H1 (cell line): ENCODE measurements at regions not wholly inside any gene's neighbourhood (a gene's known extent, or its start where the extent isn't known, plus 50 kb on each side); places are given as distances from the start of the nearest gene placed in this dataset.

Source experiments
- CTCF ChIA-PET: fragments of 300-600 bp; sonication (Branson Sonifier 250); formaldehyde crosslinking; loops from one replicate; lab custom pipeline; 2021; ENCODE audit not compliant: partially characterized antibody; lab: Charles Lee
- POLR2A ChIA-PET: fragments of 300-600 bp; sonication (Branson Sonifier 250); formaldehyde crosslinking; loops from one replicate; lab custom pipeline; 2021; ENCODE audit warnings: inconsistent platforms; ENCODE audit not compliant: partially characterized antibody; lab: Charles Lee
- DNase-seq, 2 experiments: peaks; one replicate each; pipeline versions ENCODE4 v3.0.0 to v3.0.0-alpha.2; 2010 to 2022; ENCODE audit warnings: low spot score in 2 of 2, low read depth in 1 of 2, mixed read lengths in 1 of 2
- FAIRE-seq: peaks from 2 replicates; lab custom pipeline; 2011; peaks lifted over from hg19 to GRCh38; lab: Jason Lieb, UNC
- H2AFZ ChIP-seq: 2 replicates; pipeline ENCODE4 v1.8.1; 2012; ENCODE audit warnings: low read length, inconsistent platforms
- H2AK5ac ChIP-seq: 2 replicates; pipeline ENCODE4 v1.6.1; 2013; ENCODE audit warnings: low read depth, low read length
- H2BK120ac ChIP-seq: replicated peaks from 2 replicates; pipeline ENCODE3; 2013; ENCODE audit warnings: low read depth, low read length, inconsistent platforms
- H2BK12ac ChIP-seq: 2 replicates; pipeline ENCODE4 v1.6.1; 2013; ENCODE audit warnings: low read depth, low read length
- H2BK15ac ChIP-seq: 2 replicates; pipeline ENCODE4 v1.6.1; 2013; ENCODE audit warnings: low read length
- H2BK20ac ChIP-seq: 2 replicates; pipeline ENCODE4 v1.6.1; 2013; ENCODE audit warnings: low read length
- H2BK5ac ChIP-seq: 2 replicates; pipeline ENCODE4 v1.6.1; 2013; ENCODE audit warnings: low read depth, low read length
- H3K14ac ChIP-seq: 2 replicates; pipeline ENCODE4 v1.6.1; 2013; ENCODE audit warnings: inconsistent platforms; ENCODE audit not compliant: insufficient read length
- H3K18ac ChIP-seq: 2 replicates; pipeline ENCODE4 v1.6.1; 2013; ENCODE audit warnings: low read length; ENCODE audit errors: extremely low read depth
- H3K23ac ChIP-seq: 2 replicates; pipeline ENCODE4 v1.6.1; 2013; ENCODE audit warnings: inconsistent platforms; ENCODE audit not compliant: insufficient read length
- H3K23me2 ChIP-seq: 2 replicates; pipeline ENCODE4 v1.6.1; 2013; ENCODE audit warnings: low read depth, low read length
- H3K27ac ChIP-seq: 2 replicates; pipeline ENCODE4 v1.6.1; 2011; ENCODE audit warnings: low read depth, low read length, inconsistent platforms
- H3K27me3 ChIP-seq, 4 experiments: replicated peaks in 1 of 4; 1 replicate in 1 of 4; 2 replicates in 3 of 4; pipeline versions ENCODE4 v1.6.1 to v1.8.1; 2011 to 2013; ENCODE audit warnings: low read length in 3 of 4, mild to moderate bottlenecking in 3 of 4, inconsistent platforms in 2 of 4, mixed read lengths in 2 of 4, moderate library complexity in 1 of 4; ENCODE audit not compliant: control insufficient read depth in 3 of 4, insufficient read depth in 3 of 4; ENCODE audit errors: extremely low read depth in 1 of 4
- H3K36me3 ChIP-seq, 4 experiments: 2 replicates each; pipeline versions ENCODE4 v1.6.1 to v1.8.1; 2011 to 2013; ENCODE audit warnings: mild to moderate bottlenecking in 4 of 4, low read length in 3 of 4, moderate library complexity in 2 of 4, control low read depth in 1 of 4, inconsistent platforms in 1 of 4; ENCODE audit not compliant: insufficient read depth in 4 of 4, control insufficient read depth in 2 of 4
- H3K4ac ChIP-seq: replicated peaks from 2 replicates; pipeline ENCODE3; 2013; ENCODE audit warnings: low read length, low read depth, mixed read lengths, inconsistent platforms; ENCODE audit not compliant: insufficient read length
- H3K4me1 ChIP-seq, 4 experiments: replicated peaks in 1 of 4; 1 replicate in 1 of 4; 2 replicates in 3 of 4; pipeline versions ENCODE4 v1.6.1 to v1.8.1; 2011 to 2013; ENCODE audit warnings: low read length in 3 of 4, inconsistent platforms in 2 of 4, mixed read lengths in 1 of 4; ENCODE audit not compliant: insufficient read depth in 4 of 4, control insufficient read depth in 3 of 4
- H3K4me2 ChIP-seq, 2 experiments: 2 replicates each; pipeline versions ENCODE4 v1.6.1 to v1.8.1; 2011 to 2013; ENCODE audit warnings: low read depth in 2 of 2, low read length in 2 of 2, control low read depth in 1 of 2, inconsistent platforms in 1 of 2, mild to moderate bottlenecking in 1 of 2; ENCODE audit not compliant: insufficient read depth in 1 of 2
- H3K4me3 ChIP-seq, 4 experiments: fragments of 200-600, 300-600 bp in 1 of 4; sonication (generic), shearing (Covaris generic), sonication (Bioruptor Twin) in 1 of 4; 2 replicates each; pipeline versions ENCODE4 v1.5.1 to v1.8.1; 2011 to 2016; ENCODE audit warnings: low read length in 4 of 4, low read depth in 3 of 4, control low read depth in 2 of 4, inconsistent platforms in 2 of 4, mild to moderate bottlenecking in 2 of 4, mixed read lengths in 1 of 4, moderate library complexity in 1 of 4; ENCODE audit not compliant: insufficient read depth in 2 of 4; ENCODE audit errors: extremely low read depth in 1 of 4
- H3K56ac ChIP-seq: replicated peaks from 2 replicates; pipeline ENCODE3; 2013; ENCODE audit warnings: low read depth, mild to moderate bottlenecking, mixed read lengths, low read length, inconsistent platforms; ENCODE audit not compliant: insufficient read length
- H3K79me1 ChIP-seq: 2 replicates; pipeline ENCODE4 v1.6.1; 2013; ENCODE audit warnings: low read depth, low read length, control low read depth
- H3K79me2 ChIP-seq, 2 experiments: 2 replicates each; pipeline versions ENCODE4 v1.6.1 to v1.8.1; 2012 to 2013; ENCODE audit warnings: low read length in 2 of 2, mild to moderate bottlenecking in 2 of 2, inconsistent platforms in 1 of 2; ENCODE audit not compliant: insufficient read depth in 2 of 2, control insufficient read depth in 1 of 2
- H3K9ac ChIP-seq, 4 experiments: replicated peaks in 1 of 4; 1 replicate in 1 of 4; 2 replicates in 3 of 4; pipeline versions ENCODE4 v1.6.1 to v1.8.1; 2011 to 2013; ENCODE audit warnings: low read depth in 3 of 4, low read length in 3 of 4, control low read depth in 2 of 4, mild to moderate bottlenecking in 2 of 4, moderate library complexity in 2 of 4, inconsistent platforms in 1 of 4; ENCODE audit errors: extremely low read depth in 1 of 4
- H3K9me3 ChIP-seq, 2 experiments: 2 replicates each; pipeline versions ENCODE4 v1.6.1 to v1.8.1; 2012 to 2013; ENCODE audit warnings: mild to moderate bottlenecking in 2 of 2, moderate library complexity in 2 of 2, control low read depth in 1 of 2, inconsistent platforms in 1 of 2, low read depth in 1 of 2, low read length in 1 of 2, mixed read lengths in 1 of 2; ENCODE audit not compliant: insufficient read depth in 2 of 2
- H4K20me1 ChIP-seq, 2 experiments: replicated peaks in 1 of 2; 2 replicates each; pipeline versions ENCODE3 to v1.8.1; 2011 to 2013; ENCODE audit warnings: inconsistent platforms in 2 of 2, low read length in 2 of 2, mild to moderate bottlenecking in 1 of 2; ENCODE audit not compliant: insufficient read depth in 2 of 2, control insufficient read depth in 1 of 2
- H4K5ac ChIP-seq: 2 replicates; pipeline ENCODE4 v1.6.1; 2013; ENCODE audit warnings: low read length, low read depth, mixed read lengths, inconsistent platforms; ENCODE audit not compliant: insufficient read length
- H4K8ac ChIP-seq: 2 replicates; pipeline ENCODE4 v1.8.0; 2013; ENCODE audit warnings: mild to moderate bottlenecking, moderate library complexity, low read length, inconsistent platforms; ENCODE audit not compliant: insufficient read depth; ENCODE audit errors: extremely low read depth
- H4K91ac ChIP-seq: replicated peaks from 2 replicates; pipeline ENCODE3; 2013; ENCODE audit warnings: low read length, mixed read lengths, inconsistent platforms; ENCODE audit not compliant: insufficient read length
- ATF2 ChIP-seq: IDR thresholded peaks from 2 replicates; pipeline ENCODE4 v1.6.1; 2012; ENCODE audit warnings: low read length, inconsistent platforms
- BACH1 ChIP-seq: IDR thresholded peaks from 2 replicates; pipeline ENCODE4 v1.6.1; 2012; ENCODE audit warnings: low read length, improper control_type of control experiment
- BCL11A ChIP-seq, 2 experiments: IDR thresholded peaks; one replicate each; pipeline ENCODE4 v1.6.1; 2011; ENCODE audit warnings: low read depth in 2 of 2, low read length in 2 of 2, mild to moderate bottlenecking in 2 of 2
- CEBPB ChIP-seq: IDR thresholded peaks from 2 replicates; pipeline ENCODE4 v1.6.1; 2012; ENCODE audit warnings: low read depth, low read length
- GABPA ChIP-seq: IDR thresholded peaks from 2 replicates; pipeline ENCODE4 v1.6.1; 2011; ENCODE audit warnings: mild to moderate bottlenecking, low read length, moderate library complexity, borderline replicate concordance; ENCODE audit not compliant: insufficient read depth
- HDAC2 ChIP-seq, 2 experiments: fragments of 300-600 bp in 1 of 2; sonication (generic) in 1 of 2; IDR thresholded peaks; 2 replicates each; pipeline ENCODE4 v1.6.1; 2011 to 2012; ENCODE audit warnings: low read depth in 2 of 2, low read length in 2 of 2, mild to moderate bottlenecking in 2 of 2, moderate library complexity in 2 of 2, borderline replicate concordance in 1 of 2, inconsistent platforms in 1 of 2
- HDAC6 ChIP-seq: IDR thresholded peaks from one replicate; pipeline ENCODE4 v1.7.1; 2012; ENCODE audit warnings: low read depth, mild to moderate bottlenecking, inconsistent platforms, low read length, moderate library complexity
- KDM5A ChIP-seq: fragments of 200-600 bp; IDR thresholded peaks from 2 replicates; pipeline ENCODE4 v1.7.1; 2012; ENCODE audit warnings: mild to moderate bottlenecking, low read length, inconsistent platforms, mixed read lengths
- NRF1 ChIP-seq: IDR thresholded peaks from 2 replicates; pipeline ENCODE4 v1.6.1; 2011; ENCODE audit warnings: mild to moderate bottlenecking, low read depth, low read length, improper control_type of control experiment
- RFX5 ChIP-seq: IDR thresholded peaks from 2 replicates; pipeline ENCODE4 v1.6.1; 2011; ENCODE audit warnings: low read depth, low read length, improper control_type of control experiment, borderline replicate concordance
- TAF1 ChIP-seq: IDR thresholded peaks from 2 replicates; pipeline ENCODE4 v1.6.1; 2011; ENCODE audit warnings: mild to moderate bottlenecking, low read depth, low read length
- USF2 ChIP-seq: IDR thresholded peaks from 2 replicates; pipeline ENCODE4 v1.6.1; 2011; ENCODE audit warnings: low read length, improper control_type of control experiment
- WGBS, 2 experiments: shearing (Covaris generic) in 1 of 2; methylation state at CpG; one replicate each; pipeline versions ENCODE4 v1.1.6 to v1.1.7; 2013 to 2015; ENCODE audit warnings: low lambda C conversion rate in 2 of 2, mixed read lengths in 2 of 2, inconsistent platforms in 1 of 2, low coverage in 1 of 2, missing lambda C conversion rate in 1 of 2; ENCODE audit not compliant: insufficient replicate concordance in 2 of 2, insufficient coverage in 1 of 2, insufficient read length in 1 of 2; ENCODE audit errors: extremely low coverage in 1 of 2, missing lambda C conversion rate in 1 of 2; 5-methylcytosine and 5-hydroxymethylcytosine counted together

GRCh38 chr18:78458356-78458755 is 521.3 kb upstream of the SALL3 start:
- no peak overlapping the region for H3K18ac ChIP-seq
- no peak overlapping the region for H3K14ac ChIP-seq
- no peak overlapping the region for H3K4me2 ChIP-seq
- POLR2A ChIA-PET, result no interaction called here
- no peak overlapping the region for H3K9ac ChIP-seq
- H3K79me2 ChIP-seq, result no peaks in the 10 kb centered on the region
- H2AFZ ChIP-seq, result no peak overlapping the region
- no peak for FAIRE-seq
- H3K56ac ChIP-seq, result no peak overlapping the region
- no peaks in the 10 kb centered on the region for H4K20me1 ChIP-seq
- H4K8ac ChIP-seq, result no peak overlapping the region
- H3K79me1 ChIP-seq, result no peaks in the 10 kb centered on the region
- no peak overlapping the region for H3K4ac ChIP-seq
- H3K4me1 ChIP-seq, result no peaks in the 10 kb centered on the region; a peak in 1 of 7 replicates
- no peaks in the 10 kb centered on the region for H3K9me3 ChIP-seq
- DNase-seq, result no peak
- 84% methylated on average over 4 of the region's 4 CpGs; no CpG with 5 or more reads in 1 of the 2 experiments for WGBS, 2 experiments
- no peak overlapping the region for H2BK12ac ChIP-seq
- H2BK120ac ChIP-seq, result no peak overlapping the region
- CTCF ChIA-PET, result interaction anchor here (0.9 kb wide), 1 partner anchor 13 kb away, joined by 3 read pairs; no protein-coding TSS in a partner anchor
- no peak overlapping the region for H2BK5ac ChIP-seq
- H2BK15ac ChIP-seq, result no peak overlapping the region
- no peak overlapping the region for H2AK5ac ChIP-seq
- H3K23me2 ChIP-seq, result no peaks in the 10 kb centered on the region
- no peaks in the 10 kb centered on the region for H3K27me3 ChIP-seq
- H3K4me3 ChIP-seq, result no peak overlapping the region
- H3K27ac ChIP-seq, result no peak overlapping the region
- no peaks in the 10 kb centered on the region for H3K36me3 ChIP-seq
- H3K23ac ChIP-seq, result no peak overlapping the region
- no peak overlapping the region for H4K91ac ChIP-seq
- no peak overlapping the region for H4K5ac ChIP-seq
- no peak overlapping the region for H2BK20ac ChIP-seq
- TF ChIP-seq TAF1, result no peak
- TF ChIP-seq BACH1, result no peak
- no peak for TF ChIP-seq USF2
- TF ChIP-seq HDAC6, result no peak
- no peak for TF ChIP-seq KDM5A
- no peak for TF ChIP-seq HDAC2 (IDR thresholded peaks at IDR 0.05; ENCODE audit: borderline replicate concordance in 1 of 2, low read depth in 2 of 2, low read length in 2 of 2)
- TF ChIP-seq NRF1, result no peak
- TF ChIP-seq CEBPB, result no peak
- no peak for TF ChIP-seq GABPA
- TF ChIP-seq RFX5, result no peak
- TF ChIP-seq BCL11A (IDR thresholded peaks at IDR 0.05; ENCODE audit: low read depth in 2 of 2, low read length in 2 of 2), result no peak
- no peak for TF ChIP-seq ATF2
